SK-N-SH (cell line): ENCODE measurements at regions not wholly inside any gene's neighbourhood (a gene's known extent, or its start where the extent isn't known, plus 50 kb on each side); places are given as distances from the start of the nearest gene placed in this dataset.

Source experiments
- CTCF ChIA-PET: fragments of 300-600, 350-600 bp; formaldehyde crosslinking; extraction: SDS; loops from one replicate; lab custom pipeline; 2021; lab: Yijun Ruan, JAX
- POLR2A ChIA-PET: fragments of 350-600 bp; sonication (Branson Sonifier 250); formaldehyde crosslinking; extraction: SDS; loops from one replicate; lab custom pipeline; 2020; ENCODE audit warnings: antibody characterized with exemption, inconsistent platforms; lab: Yijun Ruan, JAX
- DNase-seq: peaks from one replicate; pipeline ENCODE4 v3.0.0; 2012
- H2AFZ ChIP-seq: fragments of 200-600 bp; sonication (generic); 2 replicates; pipeline ENCODE4 v1.8.1; 2016; ENCODE audit warnings: antibody characterized with exemption, mild to moderate bottlenecking, low read depth
- H3F3A ChIP-seq: fragments of 200-600 bp; sonication (generic); replicated peaks from 2 replicates; pipeline ENCODE3; 2016; ENCODE audit warnings: antibody characterized with exemption, mild to moderate bottlenecking; ENCODE audit not compliant: insufficient read depth
- H3K27ac ChIP-seq, 2 experiments: fragments of 200-500 bp in 1 of 2; fragments of 200-600 bp in 1 of 2; sonication (Bioruptor generic) in 1 of 2; sonication (generic), shearing (Covaris generic) in 1 of 2; 2 replicates each; pipeline versions ENCODE4 v1.5.1 to v1.6.1; 2014 to 2016; ENCODE audit warnings: low read depth in 2 of 2, inconsistent platforms in 1 of 2, low read length in 1 of 2, mild to moderate bottlenecking in 1 of 2, mixed read lengths in 1 of 2
- H3K27me3 ChIP-seq: fragments of 200-600 bp; sonication (generic), shearing (Covaris generic); 2 replicates; pipeline ENCODE4 v1.6.1; 2016; ENCODE audit warnings: mixed run types; ENCODE audit not compliant: insufficient read depth
- H3K36me3 ChIP-seq, 2 experiments: fragments of 200-500 bp in 1 of 2; fragments of 200-600 bp in 1 of 2; sonication (Bioruptor generic) in 1 of 2; sonication (generic) in 1 of 2; replicated peaks in 1 of 2; 2 replicates each; pipeline versions ENCODE3 to v1.5.1; 2014 to 2016; ENCODE audit warnings: low read length in 1 of 2, mild to moderate bottlenecking in 1 of 2; ENCODE audit not compliant: insufficient read depth in 2 of 2, control insufficient read depth in 1 of 2
- H3K4me1 ChIP-seq, 2 experiments: fragments of 200-500 bp in 1 of 2; fragments of 200-600 bp in 1 of 2; sonication (Bioruptor generic) in 1 of 2; sonication (generic), shearing (Covaris generic) in 1 of 2; 2 replicates each; pipeline versions ENCODE4 v1.5.1 to v1.6.1; 2014 to 2016; ENCODE audit warnings: low read depth in 1 of 2, low read length in 1 of 2, mixed run types in 1 of 2; ENCODE audit not compliant: insufficient read depth in 2 of 2, control insufficient read depth in 1 of 2
- H3K4me2 ChIP-seq: fragments of 200-600 bp; sonication (generic), shearing (Covaris generic); 2 replicates; pipeline ENCODE4 v1.6.1; 2017; ENCODE audit warnings: mixed run types
- H3K4me3 ChIP-seq, 2 experiments: fragments of 200-500 bp in 1 of 2; fragments of 200-600 bp in 1 of 2; sonication (Bioruptor generic) in 1 of 2; sonication (generic), shearing (Covaris generic) in 1 of 2; 2 replicates each; pipeline versions ENCODE4 v1.5.1 to v1.8.1; 2014 to 2016; ENCODE audit warnings: low read depth in 2 of 2, inconsistent platforms in 1 of 2, low read length in 1 of 2, mild to moderate bottlenecking in 1 of 2, mixed read lengths in 1 of 2, moderate library complexity in 1 of 2
- H3K79me2 ChIP-seq: fragments of 200-600 bp; sonication (generic); 2 replicates; pipeline ENCODE4 v1.8.1; 2017; ENCODE audit warnings: mild to moderate bottlenecking; ENCODE audit not compliant: insufficient read depth
- H3K9ac ChIP-seq: fragments of 200-600 bp; sonication (generic); 2 replicates; pipeline ENCODE4 v1.6.1; 2017; ENCODE audit warnings: mixed run types
- H3K9me2 ChIP-seq: fragments of 200-600 bp; sonication (generic); 2 replicates; pipeline ENCODE4 v1.6.1; 2017; ENCODE audit warnings: mixed run types
- H3K9me3 ChIP-seq: fragments of 200-600 bp; sonication (generic); 2 replicates; pipeline ENCODE4 v1.6.1; 2017; ENCODE audit warnings: mixed run types, mild to moderate bottlenecking, moderate library complexity
- H4K20me1 ChIP-seq: fragments of 200-600 bp; sonication (generic); 2 replicates; pipeline ENCODE4 v1.6.1; 2017; ENCODE audit warnings: mild to moderate bottlenecking, mixed run types; ENCODE audit not compliant: insufficient read depth
- ELF1 ChIP-seq: IDR thresholded peaks from 2 replicates; pipeline ENCODE4 v1.4.0; 2012
- FOSL2 ChIP-seq: IDR thresholded peaks from 2 replicates; pipeline ENCODE4 v1.4.0; 2012; ENCODE audit warnings: low read depth, mild to moderate bottlenecking, moderate library complexity, borderline replicate concordance
- FOXJ3 ChIP-seq: sonication (generic); formaldehyde crosslinking; IDR thresholded peaks from 2 replicates; pipeline ENCODE4 v1.5.1; 2020; ENCODE audit warnings: mild to moderate bottlenecking, missing genetic modification reagents
- GATA2 ChIP-seq: sonication (generic); formaldehyde crosslinking; IDR thresholded peaks from 2 replicates; pipeline ENCODE4 v1.5.0; 2020; ENCODE audit warnings: mild to moderate bottlenecking, missing genetic modification reagents
- JUND ChIP-seq: IDR thresholded peaks from 2 replicates; pipeline ENCODE4 v1.4.0; 2012
- MXI1 ChIP-seq: IDR thresholded peaks from 2 replicates; pipeline ENCODE4 v1.6.1; 2012; ENCODE audit warnings: mild to moderate bottlenecking, low read depth, low read length, improper control_type of control experiment
- NFIC ChIP-seq: IDR thresholded peaks from 2 replicates; pipeline ENCODE4 v1.4.0; 2012; ENCODE audit warnings: borderline replicate concordance
- POLR2AphosphoS5 ChIP-seq: IDR thresholded peaks from 2 replicates; pipeline ENCODE4 v1.6.1; 2012; ENCODE audit warnings: low read depth, low read length
- RCOR1 ChIP-seq: fragments of 150-350 bp; IDR thresholded peaks from 2 replicates; pipeline ENCODE4 v1.6.1; 2017; ENCODE audit warnings: antibody characterized with exemption, low read length
- REST ChIP-seq: IDR thresholded peaks from 2 replicates; pipeline ENCODE4 v1.6.1; 2012; ENCODE audit warnings: mild to moderate bottlenecking, low read depth, low read length, moderate library complexity
- RXRA ChIP-seq: IDR thresholded peaks from 2 replicates; pipeline ENCODE4 v1.4.0; 2012; ENCODE audit warnings: low read depth, mild to moderate bottlenecking, borderline replicate concordance
- SIN3A ChIP-seq: IDR thresholded peaks from 2 replicates; pipeline ENCODE4 v1.6.1; 2012; ENCODE audit warnings: low read depth, mild to moderate bottlenecking, low read length, moderate library complexity, borderline replicate concordance
- TCF12 ChIP-seq: IDR thresholded peaks from 2 replicates; pipeline ENCODE4 v1.4.0; 2012
- TEAD4 ChIP-seq: IDR thresholded peaks from 2 replicates; pipeline ENCODE4 v1.4.0; 2012; ENCODE audit warnings: mild to moderate bottlenecking, borderline replicate concordance; ENCODE audit not compliant: insufficient read depth
- USF1 ChIP-seq: IDR thresholded peaks from 2 replicates; pipeline ENCODE4 v1.4.0; 2012; ENCODE audit warnings: low read depth, borderline replicate concordance
- USF2 ChIP-seq: fragments of 150-350 bp; IDR thresholded peaks from 2 replicates; pipeline ENCODE4 v1.6.1; 2017; ENCODE audit warnings: antibody characterized with exemption, low read length, low read depth, borderline replicate concordance
- WGBS: methylation state at CpG from one replicate; pipeline ENCODE4 v1.1.6; 2017; ENCODE audit warnings: low lambda C conversion rate; 5-methylcytosine and 5-hydroxymethylcytosine counted together
- TF ChIP-seq, protein P1 (sequence below): IDR thresholded peaks from 2 replicates; pipeline ENCODE4; 2012
- TF ChIP-seq, protein P2 (sequence below): fragments of 200-600 bp; sonication (generic); IDR thresholded peaks from 2 replicates; pipeline ENCODE4 v1.6.1; 2017; ENCODE audit warnings: antibody characterized with exemption, mild to moderate bottlenecking, moderate library complexity

- Histone ChIP-seq H3K27me3 (no peaks in the 10 kb centered on the region), H3K36me3 (no peaks in the 10 kb centered on the region), H3K4me1 (no peaks in the 10 kb centered on the region), H3K9me3 (no peaks in the 10 kb centered on the region), H4K20me1 (no peaks in the 10 kb centered on the region), H2AFZ (no peak overlapping the region), H3K4me3 (no peak overlapping the region), H3K9me2 (no peaks in the 10 kb centered on the region), H3K27ac (no peak overlapping the region), H3K4me2 (no peak overlapping the region), H3K9ac (no peak overlapping the region), H3F3A (no peaks in the 10 kb centered on the region), H3K79me2 (no peaks in the 10 kb centered on the region)
- ChIA-PET POLR2A (no interaction called here), CTCF (no interaction called here)
- DNase-seq, result no peak
- TF ChIP-seq, protein P1, sequence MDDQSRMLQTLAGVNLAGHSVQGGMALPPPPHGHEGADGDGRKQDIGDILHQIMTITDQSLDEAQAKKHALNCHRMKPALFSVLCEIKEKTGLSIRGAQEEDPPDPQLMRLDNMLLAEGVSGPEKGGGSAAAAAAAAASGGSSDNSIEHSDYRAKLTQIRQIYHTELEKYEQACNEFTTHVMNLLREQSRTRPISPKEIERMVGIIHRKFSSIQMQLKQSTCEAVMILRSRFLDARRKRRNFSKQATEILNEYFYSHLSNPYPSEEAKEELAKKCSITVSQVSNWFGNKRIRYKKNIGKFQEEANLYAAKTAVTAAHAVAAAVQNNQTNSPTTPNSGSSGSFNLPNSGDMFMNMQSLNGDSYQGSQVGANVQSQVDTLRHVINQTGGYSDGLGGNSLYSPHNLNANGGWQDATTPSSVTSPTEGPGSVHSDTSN, result no peak
- TF ChIP-seq RCOR1 (no peak), NFIC (no peak), RXRA (no peak), TEAD4 (no peak), FOSL2 (no peak), POLR2AphosphoS5 (no peak), REST (no peak), USF1 (no peak), ELF1 (no peak), GATA2 (CRISPR knock-in tag) (no peak), SIN3A (no peak), FOXJ3 (CRISPR knock-in tag) (no peak), TCF12 (no peak), MXI1 (no peak), JUND (no peak)
These were observed 160.7 kb upstream of the CPXCR1 start for GRCh38 chrX:88586317-88586716.

- no peak overlapping the region for H3K4me3 ChIP-seq
- no peaks in the 10 kb centered on the region for H3K79me2 ChIP-seq
- no peaks in the 10 kb centered on the region for H3K9me3 ChIP-seq
- no peak for DNase-seq
- H3K27ac ChIP-seq, result no peak overlapping the region
- no peaks in the 10 kb centered on the region for H3K9me2 ChIP-seq
- ChIA-PET POLR2A (no interaction called here), CTCF (no interaction called here)
- no peak overlapping the region for H3K9ac ChIP-seq
- H3K4me2 ChIP-seq, result no peak overlapping the region
- no peaks in the 10 kb centered on the region for H3K27me3 ChIP-seq
- H3K36me3 ChIP-seq, result no peaks in the 10 kb centered on the region
- no peaks in the 10 kb centered on the region for H4K20me1 ChIP-seq
- H3F3A ChIP-seq, result no peaks in the 10 kb centered on the region
- H2AFZ ChIP-seq, result no peak overlapping the region
- no peaks in the 10 kb centered on the region for H3K4me1 ChIP-seq
- 0% methylated on average over 2 of the region's 3 CpGs for WGBS
- TF ChIP-seq, protein P2, sequence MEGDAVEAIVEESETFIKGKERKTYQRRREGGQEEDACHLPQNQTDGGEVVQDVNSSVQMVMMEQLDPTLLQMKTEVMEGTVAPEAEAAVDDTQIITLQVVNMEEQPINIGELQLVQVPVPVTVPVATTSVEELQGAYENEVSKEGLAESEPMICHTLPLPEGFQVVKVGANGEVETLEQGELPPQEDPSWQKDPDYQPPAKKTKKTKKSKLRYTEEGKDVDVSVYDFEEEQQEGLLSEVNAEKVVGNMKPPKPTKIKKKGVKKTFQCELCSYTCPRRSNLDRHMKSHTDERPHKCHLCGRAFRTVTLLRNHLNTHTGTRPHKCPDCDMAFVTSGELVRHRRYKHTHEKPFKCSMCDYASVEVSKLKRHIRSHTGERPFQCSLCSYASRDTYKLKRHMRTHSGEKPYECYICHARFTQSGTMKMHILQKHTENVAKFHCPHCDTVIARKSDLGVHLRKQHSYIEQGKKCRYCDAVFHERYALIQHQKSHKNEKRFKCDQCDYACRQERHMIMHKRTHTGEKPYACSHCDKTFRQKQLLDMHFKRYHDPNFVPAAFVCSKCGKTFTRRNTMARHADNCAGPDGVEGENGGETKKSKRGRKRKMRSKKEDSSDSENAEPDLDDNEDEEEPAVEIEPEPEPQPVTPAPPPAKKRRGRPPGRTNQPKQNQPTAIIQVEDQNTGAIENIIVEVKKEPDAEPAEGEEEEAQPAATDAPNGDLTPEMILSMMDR, result no peak
- TF ChIP-seq USF2 (no peak), GATA2 (CRISPR knock-in tag) (no peak), REST (no peak), TCF12 (no peak), MXI1 (no peak)
These were observed 143.8 kb upstream of the CPXCR1 start for GRCh38 chrX:88603237-88603636.
